ENCODE measurements at regions not wholly inside any gene's neighbourhood (a gene's known extent, or its start where the extent isn't known, plus 50 kb on each side); places are given as distances from the start of the nearest gene placed in this dataset.

DNA sequence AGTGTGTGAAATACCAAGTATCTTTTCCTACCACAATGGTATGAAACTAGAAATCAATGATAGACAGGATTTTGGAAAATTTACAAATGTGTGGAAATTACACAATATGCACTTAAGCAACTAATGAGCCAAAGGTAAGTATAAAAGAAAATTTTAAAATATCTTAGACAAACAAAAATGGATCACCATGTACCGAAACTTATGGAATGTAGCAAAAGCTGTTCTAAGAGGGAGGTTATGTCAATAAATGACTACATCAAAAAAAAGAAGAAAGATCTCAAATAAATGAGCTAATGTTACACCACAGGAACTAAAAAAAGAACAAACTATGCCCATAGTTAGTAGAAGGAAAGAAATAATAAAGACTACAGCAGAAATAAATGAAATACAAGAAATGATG lies 1084.1 kb downstream of the TECRL start:
- Histone ChIP-seq H3K79me1 (ENCODE audit: low read depth in 1 of 2, low read length in 2 of 2) (no peaks in the 10 kb centered on the region), H3K4me2 (ENCODE audit: low read depth, low read length) (no peak overlapping the region), H4K91ac (ENCODE audit: insufficient read depth, low read depth, low read length) (no peak overlapping the region), H3K4me3 (ENCODE audit: insufficient read depth, low read depth, low read length) (no peak overlapping the region), H3K9me3 (ENCODE audit: control insufficient read depth, insufficient read depth, low read length) (peaks cover 4% of the 10 kb centered on the region; the same call in 1 of the 2 replicates), H2BK15ac (ENCODE audit: low read depth, low read length) (no peak overlapping the region), H4K8ac (ENCODE audit: low read depth in 2 of 2, low read length in 2 of 2) (no peak overlapping the region), H3K14ac (replicated peaks; ENCODE audit: low read depth, low read length) (no peak overlapping the region), H4K20me1 (ENCODE audit: insufficient read depth, low read length) (no peaks in the 10 kb centered on the region), H4K5ac (ENCODE audit: low read depth, low read length) (no peak overlapping the region), H3K18ac (ENCODE audit: low read depth, low read length) (no peak overlapping the region), H3K9me1 (ENCODE audit: insufficient read depth, low read length) (no peaks in the 10 kb centered on the region), H3K27me3 (ENCODE audit: control insufficient read depth, insufficient read depth, low read length) (no peaks in the 10 kb centered on the region), H3K27ac (ENCODE audit: insufficient read depth, low read length) (no peak overlapping the region), H2AK9ac (replicated peaks; ENCODE audit: low read depth, low read length, poor library complexity) (no peak overlapping the region), H3K56ac (ENCODE audit: extremely low read depth, insufficient read depth, low read length) (no peak overlapping the region), H3K4ac (ENCODE audit: low read depth, low read length) (no peak overlapping the region), H2AFZ (replicated peaks; ENCODE audit: low read length, poor library complexity) (no peak overlapping the region), H2BK20ac (ENCODE audit: low read depth, low read length) (no peak overlapping the region), H2AK5ac (ENCODE audit: low read depth, low read length) (no peak overlapping the region), H3K9ac (ENCODE audit: low read depth, low read length) (no peak overlapping the region), H2BK5ac (ENCODE audit: low read depth, low read length, poor library complexity, severe bottlenecking) (no peak overlapping the region), H3K4me1 (ENCODE audit: control insufficient read depth, insufficient read depth, low read length) (no peaks in the 10 kb centered on the region), H3K36me3 (ENCODE audit: control insufficient read depth, insufficient read depth, low read length) (no peaks in the 10 kb centered on the region), H2BK120ac (ENCODE audit: low read depth, low read length) (no peak overlapping the region), H3K23ac (ENCODE audit: low read depth, low read length) (no peak overlapping the region)
- no peak for TF ChIP-seq POLR2A (IDR thresholded peaks at IDR 0.05; ENCODE audit: low read depth, low read length)
- TF ChIP-seq MXI1 (IDR thresholded peaks at IDR 0.05; ENCODE audit: borderline replicate concordance, low read depth, low read length), result no peak
- TF ChIP-seq, protein P1, sequence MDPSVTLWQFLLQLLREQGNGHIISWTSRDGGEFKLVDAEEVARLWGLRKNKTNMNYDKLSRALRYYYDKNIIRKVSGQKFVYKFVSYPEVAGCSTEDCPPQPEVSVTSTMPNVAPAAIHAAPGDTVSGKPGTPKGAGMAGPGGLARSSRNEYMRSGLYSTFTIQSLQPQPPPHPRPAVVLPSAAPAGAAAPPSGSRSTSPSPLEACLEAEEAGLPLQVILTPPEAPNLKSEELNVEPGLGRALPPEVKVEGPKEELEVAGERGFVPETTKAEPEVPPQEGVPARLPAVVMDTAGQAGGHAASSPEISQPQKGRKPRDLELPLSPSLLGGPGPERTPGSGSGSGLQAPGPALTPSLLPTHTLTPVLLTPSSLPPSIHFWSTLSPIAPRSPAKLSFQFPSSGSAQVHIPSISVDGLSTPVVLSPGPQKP (IDR thresholded peaks at IDR 0.05; ENCODE audit: borderline replicate concordance, low read depth, low read length), result no peak
- TF ChIP-seq CHD1 (IDR thresholded peaks at IDR 0.05; ENCODE audit: low read depth, low read length), result no peak
- no peak for TF ChIP-seq NFE2L2 (IDR thresholded peaks at IDR 0.05; ENCODE audit: low read depth, low read length)
- TF ChIP-seq, protein P2, sequence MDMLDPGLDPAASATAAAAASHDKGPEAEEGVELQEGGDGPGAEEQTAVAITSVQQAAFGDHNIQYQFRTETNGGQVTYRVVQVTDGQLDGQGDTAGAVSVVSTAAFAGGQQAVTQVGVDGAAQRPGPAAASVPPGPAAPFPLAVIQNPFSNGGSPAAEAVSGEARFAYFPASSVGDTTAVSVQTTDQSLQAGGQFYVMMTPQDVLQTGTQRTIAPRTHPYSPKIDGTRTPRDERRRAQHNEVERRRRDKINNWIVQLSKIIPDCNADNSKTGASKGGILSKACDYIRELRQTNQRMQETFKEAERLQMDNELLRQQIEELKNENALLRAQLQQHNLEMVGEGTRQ (IDR thresholded peaks at IDR 0.05; ENCODE audit: low read depth, low read length), result no peak
- no peak for TF ChIP-seq MAZ (IDR thresholded peaks at IDR 0.05; ENCODE audit: borderline replicate concordance, low read depth, low read length)
- TF ChIP-seq CEBPB (IDR thresholded peaks at IDR 0.05; ENCODE audit: low read depth, low read length), result no peak
- TF ChIP-seq, protein P3, sequence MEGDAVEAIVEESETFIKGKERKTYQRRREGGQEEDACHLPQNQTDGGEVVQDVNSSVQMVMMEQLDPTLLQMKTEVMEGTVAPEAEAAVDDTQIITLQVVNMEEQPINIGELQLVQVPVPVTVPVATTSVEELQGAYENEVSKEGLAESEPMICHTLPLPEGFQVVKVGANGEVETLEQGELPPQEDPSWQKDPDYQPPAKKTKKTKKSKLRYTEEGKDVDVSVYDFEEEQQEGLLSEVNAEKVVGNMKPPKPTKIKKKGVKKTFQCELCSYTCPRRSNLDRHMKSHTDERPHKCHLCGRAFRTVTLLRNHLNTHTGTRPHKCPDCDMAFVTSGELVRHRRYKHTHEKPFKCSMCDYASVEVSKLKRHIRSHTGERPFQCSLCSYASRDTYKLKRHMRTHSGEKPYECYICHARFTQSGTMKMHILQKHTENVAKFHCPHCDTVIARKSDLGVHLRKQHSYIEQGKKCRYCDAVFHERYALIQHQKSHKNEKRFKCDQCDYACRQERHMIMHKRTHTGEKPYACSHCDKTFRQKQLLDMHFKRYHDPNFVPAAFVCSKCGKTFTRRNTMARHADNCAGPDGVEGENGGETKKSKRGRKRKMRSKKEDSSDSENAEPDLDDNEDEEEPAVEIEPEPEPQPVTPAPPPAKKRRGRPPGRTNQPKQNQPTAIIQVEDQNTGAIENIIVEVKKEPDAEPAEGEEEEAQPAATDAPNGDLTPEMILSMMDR (conservative IDR thresholded peaks at IDR 0.05; ENCODE audit: low read depth, low read length), result no peak
- TF ChIP-seq FOS (IDR thresholded peaks at IDR 0.05; ENCODE audit: low read depth, low read length), result no peak
- TF ChIP-seq SMC3 (IDR thresholded peaks at IDR 0.05; ENCODE audit: low read depth, low read length), result no peak
- no peak for TF ChIP-seq BHLHE40 (IDR thresholded peaks at IDR 0.05; ENCODE audit: low read depth, low read length)
- no peak for TF ChIP-seq RFX5 (IDR thresholded peaks at IDR 0.05; ENCODE audit: low read depth, low read length)
- BruUV-seq (replicated peaks), result no TSS peak
- ChIA-PET CTCF (no interaction called here), POLR2A (ENCODE audit: unreplicated experiment) (no interaction called here)
- WGBS, 2 experiments (ENCODE audit: extremely low coverage in 2 of 2, insufficient read length in 1 of 2), result no CpG with 5 or more reads among the region's 1 CpG
- DNase-seq (no peak), ATAC-seq (ENCODE audit: low read depth) (no peak)
- dilution Hi-C loops (cut with HindIII; ENCODE audit: low sequenced_read_pairs, unreplicated experiment), result no loop called here
- intact Hi-C loops (cut with micrococcal nuclease), result no loop called here
- in situ Hi-C loops (cut with MboI; ENCODE audit: low sequenced_read_pairs), result no loop called here

Data from IMR-90 (cell line).